ENCODE measurements at regions not wholly inside any gene's neighbourhood (a gene's known extent, or its start where the extent isn't known, plus 50 kb on each side); places are given as distances from the start of the nearest gene placed in this dataset.

DNA sequence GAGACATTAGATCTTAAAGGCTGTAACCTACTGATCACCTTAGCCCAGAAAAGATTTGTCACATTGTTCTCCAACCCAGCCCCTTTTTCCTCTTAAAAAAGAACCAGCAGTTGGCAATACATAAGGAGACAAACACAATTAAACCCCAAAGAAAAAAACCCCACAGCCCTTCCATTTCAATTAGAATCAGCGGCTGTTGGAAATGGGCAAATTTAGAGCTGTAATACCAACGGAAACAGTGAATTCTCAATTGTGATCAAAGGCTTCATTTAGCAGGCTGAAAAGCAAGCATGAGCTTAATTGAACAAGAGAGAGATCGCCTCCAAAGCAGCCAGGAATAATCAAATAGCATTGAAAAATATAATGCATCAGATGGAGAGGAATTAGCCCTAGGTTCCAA lies 153.6 kb downstream of the FAM114A2 start:
- ChIA-PET RAD21 (ENCODE audit: low non-redundant PET in 1 of 2, low total read pairs in 2 of 2, uncharacterized antibody in 2 of 2, unreplicated experiment in 2 of 2) (no interaction called here), POLR2A (no interaction called here), CTCF (no interaction called here)
- intact Hi-C loops (cut with micrococcal nuclease) = no loop called here
- no peak for DNase-seq (ENCODE audit: low read depth, low spot score)
- Histone ChIP-seq H3K36me3 (ENCODE audit: control insufficient read depth in 1 of 2, insufficient read depth in 2 of 2, low read length in 2 of 2) (no peaks in the 10 kb centered on the region), H3K79me2 (ENCODE audit: insufficient read depth, low read length) (no peaks in the 10 kb centered on the region), H3K27me3 (ENCODE audit: insufficient read depth, low read length) (peaks cover 62% of the 10 kb centered on the region), H3K27ac (ENCODE audit: low read depth, low read length) (no peak overlapping the region), H3K4me2 (ENCODE audit: low read length) (no peak overlapping the region), H3K4me1 (ENCODE audit: control insufficient read depth in 1 of 2, insufficient read depth in 2 of 2, low read length in 2 of 2) (no peaks in the 10 kb centered on the region), H3K9me3 (ENCODE audit: control insufficient read depth in 1 of 2, insufficient read depth in 1 of 2, low read depth in 1 of 2, low read length in 2 of 2) (no peaks in the 10 kb centered on the region), H2AFZ (ENCODE audit: low read depth, low read length, poor library complexity, severe bottlenecking) (no peak overlapping the region), H3K4me3 (replicated peaks in 1 of 2; ENCODE audit: low read depth in 1 of 2, low read length in 2 of 2) (no peak overlapping the region), H4K20me1 (ENCODE audit: insufficient read depth) (no peaks in the 10 kb centered on the region), H3K9me2 (ENCODE audit: insufficient read depth) (no peaks in the 10 kb centered on the region), H3K9ac (ENCODE audit: low read length) (no peak overlapping the region)
- no TSS peak for BruUV-seq (replicated peaks)
- TF ChIP-seq, protein P1, sequence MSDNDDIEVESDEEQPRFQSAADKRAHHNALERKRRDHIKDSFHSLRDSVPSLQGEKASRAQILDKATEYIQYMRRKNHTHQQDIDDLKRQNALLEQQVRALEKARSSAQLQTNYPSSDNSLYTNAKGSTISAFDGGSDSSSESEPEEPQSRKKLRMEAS (IDR thresholded peaks at IDR 0.05) = no peak
- TF ChIP-seq EZH2 (IDR thresholded peaks at IDR 0.05) = no peak
- no peak for TF ChIP-seq FOSL1 (IDR thresholded peaks at IDR 0.05; ENCODE audit: low read depth)
- TF ChIP-seq RAD21 (IDR thresholded peaks at IDR 0.05; ENCODE audit: low read depth) = no peak
- TF ChIP-seq EZH2phosphoT487 (IDR thresholded peaks at IDR 0.05; ENCODE audit: borderline replicate concordance) = no peak
- no peak for TF ChIP-seq POLR2A (IDR thresholded peaks at IDR 0.05; ENCODE audit: borderline replicate concordance, extremely low read depth, insufficient read depth, insufficient read length)
- no peak for ATAC-seq

DNA sequence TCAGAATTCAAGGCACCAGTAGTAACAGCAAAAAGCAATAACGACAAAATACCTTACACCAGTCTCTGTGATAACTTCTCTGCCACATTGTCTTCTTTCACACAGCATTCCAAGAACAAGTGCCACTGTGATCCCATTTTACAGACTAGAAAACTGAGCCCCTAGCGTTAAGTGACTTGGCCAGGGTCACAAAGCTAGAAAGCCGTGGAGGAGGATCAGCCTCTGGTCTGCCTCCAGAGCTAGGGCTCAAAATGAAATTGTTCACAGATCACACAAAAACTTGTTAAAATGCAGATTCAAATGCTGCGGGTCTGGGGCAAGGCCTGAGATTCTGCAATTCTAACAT lies 154.1 kb downstream of the FAM114A2 start:
- Histone ChIP-seq H3K27ac (ENCODE audit: low read depth, low read length) (no peak overlapping the region), H3K27me3 (ENCODE audit: insufficient read depth, low read length) (peaks cover 68% of the 10 kb centered on the region), H2AFZ (ENCODE audit: low read depth, low read length, poor library complexity, severe bottlenecking) (no peak overlapping the region), H3K4me1 (ENCODE audit: control insufficient read depth in 1 of 2, insufficient read depth in 2 of 2, low read length in 2 of 2) (no peaks in the 10 kb centered on the region), H3K36me3 (ENCODE audit: control insufficient read depth in 1 of 2, insufficient read depth in 2 of 2, low read length in 2 of 2) (no peaks in the 10 kb centered on the region), H3K4me2 (ENCODE audit: low read length) (no peak overlapping the region), H3K9me2 (ENCODE audit: insufficient read depth) (no peaks in the 10 kb centered on the region), H3K79me2 (ENCODE audit: insufficient read depth, low read length) (no peaks in the 10 kb centered on the region), H4K20me1 (ENCODE audit: insufficient read depth) (no peaks in the 10 kb centered on the region; the same call in 1 of the 2 replicates), H3K9ac (ENCODE audit: low read length) (no peak overlapping the region), H3K4me3 (replicated peaks in 1 of 2; ENCODE audit: low read depth in 1 of 2, low read length in 2 of 2) (no peak overlapping the region), H3K9me3 (ENCODE audit: control insufficient read depth in 1 of 2, insufficient read depth in 1 of 2, low read depth in 1 of 2, low read length in 2 of 2) (no peaks in the 10 kb centered on the region)
- ChIA-PET RAD21 (ENCODE audit: low non-redundant PET in 1 of 2, low total read pairs in 2 of 2, uncharacterized antibody in 2 of 2, unreplicated experiment in 2 of 2) (no interaction called here), CTCF (no interaction called here), POLR2A (no interaction called here)
- ATAC-seq (no peak), DNase-seq (ENCODE audit: low read depth, low spot score) (no peak)
- intact Hi-C loops (cut with micrococcal nuclease) = no loop called here
- TF ChIP-seq ZNF274 (IDR thresholded peaks at IDR 0.05; ENCODE audit: low read depth, low read length) (no peak), YY1 (IDR thresholded peaks at IDR 0.05; ENCODE audit: extremely low read depth, insufficient replicate concordance, low read depth, low read length) (no peak), POLR2AphosphoS5 (IDR thresholded peaks at IDR 0.05; ENCODE audit: low read depth, low read length) (no peak), RAD21 (IDR thresholded peaks at IDR 0.05; ENCODE audit: low read depth) (no peak), EZH2 (IDR thresholded peaks at IDR 0.05) (no peak), ZFX (IDR thresholded peaks at IDR 0.05) (no peak), ELF1 (IDR thresholded peaks at IDR 0.05; ENCODE audit: borderline replicate concordance, low read depth) (no peak), CBX3 (IDR thresholded peaks at IDR 0.05; ENCODE audit: low read depth) (no peak), SRF (IDR thresholded peaks at IDR 0.05; ENCODE audit: low read depth) (no peak), SIN3A (IDR thresholded peaks at IDR 0.05; ENCODE audit: low read depth) (no peak)
- TF ChIP-seq, protein P2, sequence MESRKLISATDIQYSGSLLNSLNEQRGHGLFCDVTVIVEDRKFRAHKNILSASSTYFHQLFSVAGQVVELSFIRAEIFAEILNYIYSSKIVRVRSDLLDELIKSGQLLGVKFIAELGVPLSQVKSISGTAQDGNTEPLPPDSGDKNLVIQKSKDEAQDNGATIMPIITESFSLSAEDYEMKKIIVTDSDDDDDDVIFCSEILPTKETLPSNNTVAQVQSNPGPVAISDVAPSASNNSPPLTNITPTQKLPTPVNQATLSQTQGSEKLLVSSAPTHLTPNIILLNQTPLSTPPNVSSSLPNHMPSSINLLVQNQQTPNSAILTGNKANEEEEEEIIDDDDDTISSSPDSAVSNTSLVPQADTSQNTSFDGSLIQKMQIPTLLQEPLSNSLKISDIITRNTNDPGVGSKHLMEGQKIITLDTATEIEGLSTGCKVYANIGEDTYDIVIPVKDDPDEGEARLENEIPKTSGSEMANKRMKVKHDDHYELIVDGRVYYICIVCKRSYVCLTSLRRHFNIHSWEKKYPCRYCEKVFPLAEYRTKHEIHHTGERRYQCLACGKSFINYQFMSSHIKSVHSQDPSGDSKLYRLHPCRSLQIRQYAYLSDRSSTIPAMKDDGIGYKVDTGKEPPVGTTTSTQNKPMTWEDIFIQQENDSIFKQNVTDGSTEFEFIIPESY (IDR thresholded peaks at IDR 0.05; ENCODE audit: extremely low read depth, insufficient replicate concordance, low read length) = no peak
- TF ChIP-seq, protein P3, sequence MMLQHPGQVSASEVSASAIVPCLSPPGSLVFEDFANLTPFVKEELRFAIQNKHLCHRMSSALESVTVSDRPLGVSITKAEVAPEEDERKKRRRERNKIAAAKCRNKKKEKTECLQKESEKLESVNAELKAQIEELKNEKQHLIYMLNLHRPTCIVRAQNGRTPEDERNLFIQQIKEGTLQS (IDR thresholded peaks at IDR 0.05) = no peak
- BruUV-seq (replicated peaks) = no TSS peak

All from HCT116 (cell line).